ENCODE measurements at regions not wholly inside any gene's neighbourhood (a gene's known extent, or its start where the extent isn't known, plus 50 kb on each side); places are given as distances from the start of the nearest gene placed in this dataset.
"Not testable (repeated sequence)": the region's sequence is repeated elsewhere in the genome, so short reads cannot be mapped to it uniquely, and the experiment has no call there.

DNA sequence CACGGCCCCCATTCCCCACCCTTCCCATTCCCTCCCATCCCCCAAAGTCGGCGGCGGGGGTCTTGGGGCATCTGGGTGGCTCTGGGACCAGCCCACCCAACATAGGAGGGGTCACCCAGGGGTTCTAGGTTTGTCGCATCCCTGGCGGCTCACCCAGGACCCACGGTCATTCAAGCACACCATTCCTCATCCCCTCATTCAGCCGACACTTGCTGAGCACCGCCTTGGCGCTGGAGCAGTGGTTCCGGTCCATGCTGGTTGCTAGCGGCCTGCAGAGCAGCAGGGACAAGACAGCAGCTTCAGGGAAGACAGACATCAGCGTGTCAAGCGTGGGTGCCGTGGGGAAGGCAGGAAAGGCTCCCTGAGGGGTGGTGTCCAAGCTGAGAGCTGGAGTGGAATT is 50.5 kb upstream of the OTOS start:
- peaks cover 13% of the 10 kb centered on the region for H3K9me3 ChIP-seq (ENCODE audit: control insufficient read depth, low read length)

DNA sequence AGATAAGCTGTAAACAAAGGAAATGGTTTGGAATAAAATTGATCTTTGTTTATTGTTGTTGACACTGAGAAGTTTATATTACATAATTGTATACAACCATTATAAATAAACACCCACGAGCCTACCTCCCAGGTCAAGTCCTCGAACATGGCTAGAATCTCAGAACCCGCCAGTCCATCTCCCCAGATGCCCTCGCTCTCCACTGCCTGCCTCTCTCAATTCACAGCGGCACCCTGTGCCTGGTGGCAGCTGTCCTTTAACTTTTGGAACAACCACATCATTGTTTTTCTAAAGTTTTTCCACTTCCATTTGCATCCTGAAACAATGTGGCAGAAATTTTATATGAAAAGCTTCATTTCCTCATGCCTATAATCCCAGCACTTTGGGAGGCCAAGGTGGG is 52.2 kb upstream of the OTOS start:
- no peak overlapping the region for H3K27ac ChIP-seq (ENCODE audit: low read depth, low read length, severe bottlenecking)
- H3K36me3 ChIP-seq (ENCODE audit: control insufficient read depth, insufficient read depth, low read length), result no peaks in the 10 kb centered on the region
- WGBS, 2 experiments (ENCODE audit: insufficient coverage in 2 of 2), result 87 to 94% methylated on average over 4 of the region's 5 CpGs
- H3K9me3 ChIP-seq (ENCODE audit: control insufficient read depth, low read length), result peaks cover 7% of the 10 kb centered on the region
- no peaks in the 10 kb centered on the region for H3K4me1 ChIP-seq (ENCODE audit: control insufficient read depth, insufficient read depth, low read length, poor library complexity, severe bottlenecking)
- H3K4me3 ChIP-seq (ENCODE audit: extremely low read depth, insufficient read depth, low read length, poor library complexity, severe bottlenecking), result no peak overlapping the region

More for the DNA sequence above, 50.5 kb upstream of the OTOS start:
- Histone ChIP-seq H3K4me3 (ENCODE audit: extremely low read depth, insufficient read depth, low read length, poor library complexity, severe bottlenecking) (no peak overlapping the region), H3K4me1 (ENCODE audit: control insufficient read depth, insufficient read depth, low read length, poor library complexity, severe bottlenecking) (no peaks in the 10 kb centered on the region), H3K36me3 (ENCODE audit: control insufficient read depth, insufficient read depth, low read length) (no peaks in the 10 kb centered on the region), H3K27ac (ENCODE audit: low read depth, low read length, severe bottlenecking) (no peak overlapping the region)
- 86 to 94% methylated on average over 14 of the region's 15 CpGs for WGBS, 2 experiments (ENCODE audit: insufficient coverage in 2 of 2)

DNA sequence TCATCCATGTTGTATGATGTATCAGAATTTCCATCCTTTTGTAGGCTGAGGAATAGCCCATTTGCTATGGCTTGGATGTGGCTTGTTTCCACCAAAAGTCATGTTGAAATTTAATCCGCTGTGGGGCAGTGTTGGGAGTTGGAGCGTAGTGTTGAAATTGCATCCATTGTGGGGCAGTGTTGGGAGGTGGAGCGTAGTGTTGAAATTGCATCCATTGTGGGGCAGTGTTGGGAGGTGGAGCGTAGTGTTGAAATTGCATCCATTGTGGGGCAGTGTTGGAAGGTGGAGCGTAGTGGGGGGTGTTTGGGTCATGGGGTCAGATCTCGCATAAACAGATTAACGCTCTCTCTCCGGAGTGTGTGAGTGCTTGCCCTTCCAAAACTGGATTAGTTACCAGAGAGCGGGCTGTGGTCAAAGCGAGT is 53.9 kb upstream of the OTOS start:
- not testable (repeated sequence) for H3K27ac ChIP-seq (ENCODE audit: low read depth, low read length, severe bottlenecking); H3K4me3 ChIP-seq (ENCODE audit: extremely low read depth, insufficient read depth, low read length, poor library complexity, severe bottlenecking); H3K4me1 ChIP-seq (ENCODE audit: control insufficient read depth, insufficient read depth, low read length, poor library complexity, severe bottlenecking); H3K36me3 ChIP-seq (ENCODE audit: control insufficient read depth, insufficient read depth, low read length); H3K9me3 ChIP-seq (ENCODE audit: control insufficient read depth, low read length)
- WGBS, 2 experiments (ENCODE audit: insufficient coverage in 2 of 2), result 50 to 55% methylated on average over 8 to 10 of the region's 10 CpGs

DNA sequence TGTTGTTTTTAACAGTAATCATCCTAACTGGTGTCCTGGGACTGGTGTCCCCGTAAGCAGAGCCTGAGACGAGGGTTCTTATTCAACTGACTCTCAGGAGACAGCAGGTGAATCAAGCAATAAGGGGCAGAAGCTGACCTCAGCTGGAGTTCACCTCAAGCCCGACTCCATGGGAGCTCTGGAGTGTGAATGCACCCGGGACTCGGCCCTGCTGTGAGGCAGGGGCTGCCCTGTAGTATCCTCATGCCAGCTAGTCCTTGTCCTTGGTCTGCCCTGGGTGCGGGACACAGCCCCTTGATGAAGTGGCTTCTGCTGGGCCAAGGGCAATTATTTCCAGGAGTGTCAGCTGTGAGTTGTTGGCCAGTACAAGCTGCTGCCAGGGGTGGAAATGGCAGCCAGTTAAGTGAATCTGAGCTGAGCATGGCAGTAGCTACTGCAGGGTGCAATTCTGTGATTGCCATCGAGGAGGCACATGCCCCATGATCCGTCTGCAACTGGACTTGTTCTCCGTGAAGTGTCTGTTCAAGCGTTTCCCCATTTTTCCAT is 54.9 kb upstream of the OTOS start:
- no peaks in the 10 kb centered on the region for H3K9me3 ChIP-seq (ENCODE audit: control insufficient read depth, low read length)
- no peak overlapping the region for H3K27ac ChIP-seq (ENCODE audit: low read depth, low read length, severe bottlenecking)
- H3K4me3 ChIP-seq (ENCODE audit: extremely low read depth, insufficient read depth, low read length, poor library complexity, severe bottlenecking), result no peak overlapping the region
- no peaks in the 10 kb centered on the region for H3K36me3 ChIP-seq (ENCODE audit: control insufficient read depth, insufficient read depth, low read length)
- no peaks in the 10 kb centered on the region for H3K4me1 ChIP-seq (ENCODE audit: control insufficient read depth, insufficient read depth, low read length, poor library complexity, severe bottlenecking)
- 84 to 89% methylated on average over 8 to 9 of the region's 10 CpGs for WGBS, 2 experiments (ENCODE audit: insufficient coverage in 2 of 2)

DNA sequence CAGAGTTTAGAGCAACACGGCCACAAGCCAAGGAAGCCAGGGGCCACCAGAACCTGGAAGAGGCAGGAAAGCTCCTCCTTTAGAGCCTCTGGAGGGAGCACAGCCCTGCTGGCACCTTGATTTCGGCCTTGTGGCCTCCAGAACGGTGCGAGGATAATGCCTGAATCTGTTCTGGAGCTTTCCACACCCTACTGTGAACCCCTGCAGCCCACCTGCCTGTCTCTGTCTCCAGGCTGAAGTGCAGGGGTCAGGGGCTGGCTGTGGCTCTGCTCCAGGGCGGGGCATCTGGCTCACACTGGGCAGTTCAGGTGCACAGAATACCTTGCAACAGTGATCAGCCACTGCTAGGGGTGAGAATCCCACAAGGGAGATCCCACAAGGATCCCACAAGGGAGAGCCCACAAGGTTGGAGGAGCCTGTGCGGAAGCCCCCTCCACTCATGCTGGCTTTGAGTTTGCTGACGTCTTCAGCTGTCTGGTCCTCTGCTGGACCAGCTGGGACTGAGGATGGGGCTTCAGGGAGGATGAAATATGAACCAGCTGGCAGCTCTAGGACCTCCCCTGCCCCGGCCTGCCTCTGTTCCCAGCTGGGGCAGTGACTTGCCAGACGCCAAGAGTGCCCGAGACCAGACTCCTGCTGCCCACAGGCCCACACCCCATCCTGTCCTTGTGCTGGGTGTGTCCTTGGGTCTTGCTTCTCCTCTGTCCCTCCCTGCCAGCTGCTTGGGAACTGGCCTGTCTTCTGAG is 56.4 kb upstream of the OTOS start:
- no peaks in the 10 kb centered on the region for H3K4me1 ChIP-seq (ENCODE audit: control insufficient read depth, insufficient read depth, low read length, poor library complexity, severe bottlenecking)
- H3K9me3 ChIP-seq (ENCODE audit: control insufficient read depth, low read length), result no peaks in the 10 kb centered on the region
- WGBS, 2 experiments (ENCODE audit: insufficient coverage in 2 of 2), result 87 to 91% methylated on average over 9 of the region's 10 CpGs
- H3K36me3 ChIP-seq (ENCODE audit: control insufficient read depth, insufficient read depth, low read length), result no peaks in the 10 kb centered on the region
- H3K27ac ChIP-seq (ENCODE audit: low read depth, low read length, severe bottlenecking), result no peak overlapping the region
- no peak overlapping the region for H3K4me3 ChIP-seq (ENCODE audit: extremely low read depth, insufficient read depth, low read length, poor library complexity, severe bottlenecking)

DNA sequence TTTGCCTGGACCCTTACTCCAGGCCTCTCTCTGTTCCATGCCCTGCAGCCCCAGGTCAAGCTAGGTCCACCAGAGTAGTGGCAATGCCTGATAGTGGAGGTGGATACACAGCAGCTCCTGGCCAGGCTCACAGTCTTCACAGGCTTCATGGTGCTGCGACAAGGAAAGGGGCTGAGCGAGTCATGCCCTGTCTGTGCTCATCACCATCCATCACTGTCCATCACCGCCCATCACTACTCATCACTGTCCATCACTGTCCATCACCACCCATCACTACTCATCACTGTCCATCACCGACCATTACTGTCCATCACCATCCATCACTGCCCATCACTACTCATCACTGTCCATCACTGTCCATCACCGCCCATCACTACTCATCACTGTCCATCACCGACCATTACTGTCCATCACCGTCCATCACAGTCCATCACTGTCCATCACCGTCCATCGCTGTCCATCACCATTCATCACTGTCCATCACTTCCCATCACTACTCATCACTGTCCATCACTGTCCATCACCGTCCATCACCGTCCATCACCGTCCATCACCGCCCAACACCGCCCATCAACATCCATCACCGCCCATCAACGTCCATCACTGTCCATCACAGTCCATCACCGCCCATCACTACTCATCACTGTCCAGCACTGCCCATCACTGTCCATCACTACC is 57.1 kb upstream of the OTOS start:
- H3K9me3 ChIP-seq (ENCODE audit: control insufficient read depth, low read length), result no peaks in the 10 kb centered on the region
- H3K27ac ChIP-seq (ENCODE audit: low read depth, low read length, severe bottlenecking), result no peak overlapping the region
- H3K36me3 ChIP-seq (ENCODE audit: control insufficient read depth, insufficient read depth, low read length), result no peaks in the 10 kb centered on the region
- 89 to 91% methylated on average over 16 to 17 of the region's 17 CpGs for WGBS, 2 experiments (ENCODE audit: insufficient coverage in 2 of 2)
- no peaks in the 10 kb centered on the region for H3K4me1 ChIP-seq (ENCODE audit: control insufficient read depth, insufficient read depth, low read length, poor library complexity, severe bottlenecking)
- H3K4me3 ChIP-seq (ENCODE audit: extremely low read depth, insufficient read depth, low read length, poor library complexity, severe bottlenecking), result no peak overlapping the region

DNA sequence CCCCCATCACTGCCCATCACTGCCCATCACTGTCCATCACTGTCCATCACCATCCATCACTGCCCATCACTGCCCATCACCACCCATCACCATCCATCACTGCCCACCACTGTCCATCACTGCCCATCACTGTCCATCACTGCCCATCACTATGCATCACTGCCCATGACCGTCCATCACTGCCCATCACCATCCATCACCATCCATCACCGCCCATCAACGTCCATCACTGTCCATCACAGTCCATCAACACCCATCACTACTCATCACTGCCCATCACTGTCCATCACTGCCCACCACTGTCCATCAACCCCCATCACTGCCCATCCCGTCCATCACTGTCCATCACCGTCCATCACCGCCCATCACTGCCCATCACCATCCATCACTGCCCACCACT is 57.8 kb upstream of the OTOS start:
- H3K36me3 ChIP-seq (ENCODE audit: control insufficient read depth, insufficient read depth, low read length), result no peaks in the 10 kb centered on the region
- no peak overlapping the region for H3K4me3 ChIP-seq (ENCODE audit: extremely low read depth, insufficient read depth, low read length, poor library complexity, severe bottlenecking)
- no peak overlapping the region for H3K27ac ChIP-seq (ENCODE audit: low read depth, low read length, severe bottlenecking)
- no peaks in the 10 kb centered on the region for H3K4me1 ChIP-seq (ENCODE audit: control insufficient read depth, insufficient read depth, low read length, poor library complexity, severe bottlenecking)
- 90 to 100% methylated on average over 5 to 6 of the region's 6 CpGs for WGBS, 2 experiments (ENCODE audit: insufficient coverage in 2 of 2)
- no peaks in the 10 kb centered on the region for H3K9me3 ChIP-seq (ENCODE audit: control insufficient read depth, low read length)

DNA sequence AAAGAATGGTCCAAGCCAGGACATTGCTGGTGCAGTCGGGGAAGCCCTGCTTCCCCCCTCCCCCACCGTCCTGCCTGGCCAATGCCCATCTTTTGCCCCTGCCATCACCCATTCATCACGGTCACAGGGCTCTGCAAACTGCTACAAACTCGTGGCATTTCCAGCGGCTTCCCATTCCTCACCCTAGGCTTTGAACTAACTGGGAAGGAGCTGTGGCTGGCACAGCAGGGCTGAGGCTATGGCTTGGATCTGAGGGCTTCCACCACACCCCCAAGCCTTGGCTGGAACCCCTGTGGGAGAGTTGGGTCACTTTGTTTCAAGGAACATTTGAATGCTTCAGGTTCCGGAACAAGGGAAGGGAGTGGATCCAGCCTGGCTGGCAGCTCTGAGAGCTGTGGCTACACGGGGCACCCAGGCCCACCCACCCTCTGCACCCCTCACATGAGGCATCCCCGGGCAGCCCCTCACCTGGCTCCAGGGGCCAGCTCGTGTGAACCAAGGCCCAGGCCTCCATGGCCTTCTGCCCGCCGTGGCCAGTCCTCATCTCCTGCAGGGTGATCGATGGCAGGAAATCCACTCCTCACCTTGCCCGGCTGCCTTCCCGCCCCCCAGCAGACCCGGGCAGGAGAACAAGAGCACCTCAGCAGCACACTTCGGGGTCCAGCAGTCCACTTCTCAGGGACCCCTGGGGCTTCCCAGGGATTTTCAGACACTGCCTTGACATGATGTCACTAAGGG is 58.8 kb upstream of the OTOS start:
- no peak overlapping the region for H3K27ac ChIP-seq (ENCODE audit: low read depth, low read length, severe bottlenecking)
- 89 to 96% methylated on average over 14 to 15 of the region's 16 CpGs for WGBS, 2 experiments (ENCODE audit: insufficient coverage in 2 of 2)

DNA sequence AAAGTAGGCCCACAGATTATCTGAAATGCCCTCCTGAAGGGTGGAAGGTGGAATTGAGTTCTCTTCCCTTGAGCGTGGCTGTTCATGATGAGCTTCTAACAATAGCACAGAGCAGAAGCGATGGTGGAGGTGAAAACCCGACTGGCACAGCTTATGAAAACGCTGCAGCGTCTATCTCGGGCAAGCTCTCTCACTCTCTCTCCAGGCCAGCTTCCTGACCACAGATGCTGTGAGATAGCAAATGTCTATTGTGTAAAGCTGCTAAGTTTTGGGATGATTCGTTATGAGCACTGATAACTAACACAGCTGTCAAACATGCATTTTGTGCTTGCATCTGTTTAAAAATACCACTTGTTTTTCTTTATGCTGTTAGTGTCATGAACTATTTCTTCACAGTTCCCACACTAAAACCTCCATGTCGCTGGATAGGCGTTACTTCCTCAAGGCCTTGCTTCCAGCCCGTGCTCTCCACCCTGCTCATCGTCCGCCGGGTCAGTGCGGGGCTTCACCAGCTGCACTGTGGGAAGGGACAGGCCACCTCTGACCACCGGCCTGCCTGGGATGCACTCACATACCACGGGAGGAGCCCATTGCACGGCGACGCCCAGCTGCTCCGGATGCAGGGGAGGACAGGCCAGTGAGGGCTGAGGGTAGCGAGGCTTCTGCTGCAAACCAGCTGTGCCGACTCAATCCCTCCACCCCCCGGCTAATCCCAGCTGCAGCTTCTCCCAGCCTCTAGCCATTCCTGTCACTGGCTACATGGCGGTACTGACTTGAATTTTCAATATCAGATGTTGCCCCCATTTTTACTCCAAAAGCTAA is 60.0 kb upstream of the OTOS start:
- H3K4me3 ChIP-seq (ENCODE audit: extremely low read depth, insufficient read depth, low read length, poor library complexity, severe bottlenecking), result no peak overlapping the region
- WGBS, 2 experiments (ENCODE audit: insufficient coverage in 2 of 2), result 90 to 93% methylated on average over 22 to 23 of the region's 24 CpGs

More for the DNA sequence above, 58.8 kb upstream of the OTOS start:
- H3K4me1 ChIP-seq (ENCODE audit: control insufficient read depth, insufficient read depth, low read length, poor library complexity, severe bottlenecking), result no peaks in the 10 kb centered on the region
- H3K36me3 ChIP-seq (ENCODE audit: control insufficient read depth, insufficient read depth, low read length), result no peaks in the 10 kb centered on the region
- no peak overlapping the region for H3K4me3 ChIP-seq (ENCODE audit: extremely low read depth, insufficient read depth, low read length, poor library complexity, severe bottlenecking)
- no peaks in the 10 kb centered on the region for H3K9me3 ChIP-seq (ENCODE audit: control insufficient read depth, low read length)

DNA sequence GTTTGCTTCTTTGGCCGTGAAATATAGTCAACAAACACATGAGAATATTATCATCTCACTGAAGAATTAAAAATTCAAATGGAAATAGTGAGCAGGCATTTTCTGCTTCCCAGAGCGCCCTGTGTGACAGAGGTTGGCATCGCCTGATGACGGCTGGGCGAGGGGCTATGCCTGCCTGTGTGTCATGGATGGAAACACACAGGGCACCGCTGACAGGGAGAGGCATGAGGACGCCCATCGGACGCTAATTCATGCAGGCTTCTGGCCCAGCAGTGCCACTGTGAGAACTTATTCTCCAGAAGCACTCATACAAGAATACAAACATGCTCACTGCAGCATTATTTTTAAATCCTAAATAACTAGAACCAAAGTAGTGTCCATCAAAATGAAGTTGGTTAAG is 61.4 kb upstream of the OTOS start:
- WGBS, 2 experiments (ENCODE audit: insufficient coverage in 2 of 2), result 93 to 96% methylated on average over 8 of the region's 9 CpGs
- Histone ChIP-seq H3K9me3 (ENCODE audit: control insufficient read depth, low read length) (no peaks in the 10 kb centered on the region), H3K36me3 (ENCODE audit: control insufficient read depth, insufficient read depth, low read length) (no peaks in the 10 kb centered on the region), H3K4me3 (ENCODE audit: extremely low read depth, insufficient read depth, low read length, poor library complexity, severe bottlenecking) (no peak overlapping the region), H3K4me1 (ENCODE audit: control insufficient read depth, insufficient read depth, low read length, poor library complexity, severe bottlenecking) (no peaks in the 10 kb centered on the region), H3K27ac (ENCODE audit: low read depth, low read length, severe bottlenecking) (no peak overlapping the region)

More for the DNA sequence above, 60.0 kb upstream of the OTOS start:
- H3K36me3 ChIP-seq (ENCODE audit: control insufficient read depth, insufficient read depth, low read length), result no peaks in the 10 kb centered on the region
- no peaks in the 10 kb centered on the region for H3K9me3 ChIP-seq (ENCODE audit: control insufficient read depth, low read length)
- H3K27ac ChIP-seq (ENCODE audit: low read depth, low read length, severe bottlenecking), result no peak overlapping the region
- no peaks in the 10 kb centered on the region for H3K4me1 ChIP-seq (ENCODE audit: control insufficient read depth, insufficient read depth, low read length, poor library complexity, severe bottlenecking)
